ENCODE measurements at regions not wholly inside any gene's neighbourhood (a gene's known extent, or its start where the extent isn't known, plus 50 kb on each side); places are given as distances from the start of the nearest gene placed in this dataset.
"Not testable (repeated sequence)": the region's sequence is repeated elsewhere in the genome, so short reads cannot be mapped to it uniquely, and the experiment has no call there.

GRCh38 chr4:131741836-131742235, 1407.3 kb upstream of the PCDH10 start:
- not testable (repeated sequence) for H3K4ac ChIP-seq (ENCODE audit: low read length); H4K91ac ChIP-seq (ENCODE audit: low read depth, low read length, poor library complexity); H3K18ac ChIP-seq (ENCODE audit: low read length); H3K27me3 ChIP-seq (ENCODE audit: control insufficient read depth in 3 of 3, insufficient read depth in 3 of 3, low read depth in 1 of 3, low read length in 3 of 3); H3K36me3 ChIP-seq (replicated peaks in 1 of 2; ENCODE audit: control insufficient read depth in 2 of 2, insufficient read depth in 2 of 2, low read length in 2 of 2); H3K23ac ChIP-seq (ENCODE audit: low read depth, low read length, poor library complexity); H3K27ac ChIP-seq (replicated peaks; ENCODE audit: low read length); H3K9ac ChIP-seq (ENCODE audit: low read depth, low read length, poor library complexity); H2BK5ac ChIP-seq (ENCODE audit: low read length); H4K8ac ChIP-seq (ENCODE audit: low read depth, low read length); H2AK5ac ChIP-seq (ENCODE audit: low read depth, low read length); H3K79me1 ChIP-seq (ENCODE audit: low read depth, low read length); H3K4me1 ChIP-seq (ENCODE audit: control insufficient read depth in 2 of 2, insufficient read depth in 1 of 2, low read depth in 1 of 2, low read length in 2 of 2); H2BK15ac ChIP-seq (ENCODE audit: low read length); H3K4me3 ChIP-seq (ENCODE audit: low read length in 2 of 2); H3K14ac ChIP-seq (ENCODE audit: low read length); H2BK120ac ChIP-seq (ENCODE audit: low read depth, low read length); H3K4me2 ChIP-seq (ENCODE audit: insufficient read depth, low read length, poor library complexity, severe bottlenecking); H3K9me3 ChIP-seq (replicated peaks in 1 of 2; ENCODE audit: control insufficient read depth in 2 of 2, insufficient read depth in 1 of 2, low read depth in 1 of 2, low read length in 2 of 2); H2BK12ac ChIP-seq (ENCODE audit: low read length); H2AFZ ChIP-seq (ENCODE audit: low read length); DNase-seq (ENCODE audit: low spot score)
- no CpG with 5 or more reads among the region's 27 CpGs for WGBS, 2 donors (ENCODE audit: extremely low coverage in 2 of 2, insufficient read length in 2 of 2, insufficient replicate concordance in 1 of 2)

- not testable (repeated sequence) for DNase-seq (ENCODE audit: low spot score)
- WGBS, 2 donors (ENCODE audit: extremely low coverage in 2 of 2, insufficient read length in 2 of 2, insufficient replicate concordance in 1 of 2) = no CpG with 5 or more reads among the region's 45 CpGs
Observed at GRCh38 chr4:131742536-131743205, 1406.4 kb upstream of the PCDH10 start.

GRCh38 chr4:131743348-131743747, 1405.7 kb upstream of the PCDH10 start:
- not testable (repeated sequence) for H2BK120ac ChIP-seq (ENCODE audit: low read depth, low read length); H3K4me1 ChIP-seq (ENCODE audit: control insufficient read depth in 2 of 2, insufficient read depth in 1 of 2, low read depth in 1 of 2, low read length in 2 of 2); H2BK5ac ChIP-seq (ENCODE audit: low read length); H4K8ac ChIP-seq (ENCODE audit: low read depth, low read length); H2AFZ ChIP-seq (ENCODE audit: low read length); H3K14ac ChIP-seq (ENCODE audit: low read length); H2BK12ac ChIP-seq (ENCODE audit: low read length); H3K27ac ChIP-seq (replicated peaks; ENCODE audit: low read length); H3K4me3 ChIP-seq (ENCODE audit: low read length in 2 of 2); H2BK15ac ChIP-seq (ENCODE audit: low read length); H3K18ac ChIP-seq (ENCODE audit: low read length); H3K36me3 ChIP-seq (replicated peaks in 1 of 2; ENCODE audit: control insufficient read depth in 2 of 2, insufficient read depth in 2 of 2, low read length in 2 of 2); H3K27me3 ChIP-seq (ENCODE audit: control insufficient read depth in 3 of 3, insufficient read depth in 3 of 3, low read depth in 1 of 3, low read length in 3 of 3); H4K91ac ChIP-seq (ENCODE audit: low read depth, low read length, poor library complexity); H3K9ac ChIP-seq (ENCODE audit: low read depth, low read length, poor library complexity); DNase-seq (ENCODE audit: low spot score); H3K4me2 ChIP-seq (ENCODE audit: insufficient read depth, low read length, poor library complexity, severe bottlenecking); H3K4ac ChIP-seq (ENCODE audit: low read length); H3K23ac ChIP-seq (ENCODE audit: low read depth, low read length, poor library complexity); H2AK5ac ChIP-seq (ENCODE audit: low read depth, low read length); H3K9me3 ChIP-seq (replicated peaks in 1 of 2; ENCODE audit: control insufficient read depth in 2 of 2, insufficient read depth in 1 of 2, low read depth in 1 of 2, low read length in 2 of 2); H3K79me1 ChIP-seq (ENCODE audit: low read depth, low read length)
- no CpG with 5 or more reads among the region's 20 CpGs for WGBS, 2 donors (ENCODE audit: extremely low coverage in 2 of 2, insufficient read length in 2 of 2, insufficient replicate concordance in 1 of 2)

More at GRCh38 chr4:131742536-131743205, 1406.4 kb upstream of the PCDH10 start:
- H3K4ac ChIP-seq (ENCODE audit: low read length); H2AK5ac ChIP-seq (ENCODE audit: low read depth, low read length); H2BK5ac ChIP-seq (ENCODE audit: low read length); H3K14ac ChIP-seq (ENCODE audit: low read length); H3K36me3 ChIP-seq (replicated peaks in 1 of 2; ENCODE audit: control insufficient read depth in 2 of 2, insufficient read depth in 2 of 2, low read length in 2 of 2); H3K9ac ChIP-seq (ENCODE audit: low read depth, low read length, poor library complexity); H2AFZ ChIP-seq (ENCODE audit: low read length); H3K4me2 ChIP-seq (ENCODE audit: insufficient read depth, low read length, poor library complexity, severe bottlenecking); H2BK120ac ChIP-seq (ENCODE audit: low read depth, low read length); H3K9me3 ChIP-seq (replicated peaks in 1 of 2; ENCODE audit: control insufficient read depth in 2 of 2, insufficient read depth in 1 of 2, low read depth in 1 of 2, low read length in 2 of 2); H4K8ac ChIP-seq (ENCODE audit: low read depth, low read length); H3K4me1 ChIP-seq (ENCODE audit: control insufficient read depth in 2 of 2, insufficient read depth in 1 of 2, low read depth in 1 of 2, low read length in 2 of 2); H2BK15ac ChIP-seq (ENCODE audit: low read length); H3K23ac ChIP-seq (ENCODE audit: low read depth, low read length, poor library complexity); H3K4me3 ChIP-seq (ENCODE audit: low read length in 2 of 2); H3K27ac ChIP-seq (replicated peaks; ENCODE audit: low read length); H3K18ac ChIP-seq (ENCODE audit: low read length); H3K79me1 ChIP-seq (ENCODE audit: low read depth, low read length); H3K27me3 ChIP-seq (ENCODE audit: control insufficient read depth in 3 of 3, insufficient read depth in 3 of 3, low read depth in 1 of 3, low read length in 3 of 3); H4K91ac ChIP-seq (ENCODE audit: low read depth, low read length, poor library complexity); H2BK12ac ChIP-seq (ENCODE audit: low read length): not testable (repeated sequence)

GRCh38 chr4:131747203-131747602, 1401.9 kb upstream of the PCDH10 start:
- H3K14ac ChIP-seq (ENCODE audit: low read length); H2AK5ac ChIP-seq (ENCODE audit: low read depth, low read length); H3K9ac ChIP-seq (ENCODE audit: low read depth, low read length, poor library complexity); H3K36me3 ChIP-seq (replicated peaks in 1 of 2; ENCODE audit: control insufficient read depth in 2 of 2, insufficient read depth in 2 of 2, low read length in 2 of 2); H3K9me3 ChIP-seq (replicated peaks in 1 of 2; ENCODE audit: control insufficient read depth in 2 of 2, insufficient read depth in 1 of 2, low read depth in 1 of 2, low read length in 2 of 2); H3K79me1 ChIP-seq (ENCODE audit: low read depth, low read length); H2BK120ac ChIP-seq (ENCODE audit: low read depth, low read length); H3K27me3 ChIP-seq (ENCODE audit: control insufficient read depth in 3 of 3, insufficient read depth in 3 of 3, low read depth in 1 of 3, low read length in 3 of 3); H3K4me2 ChIP-seq (ENCODE audit: insufficient read depth, low read length, poor library complexity, severe bottlenecking); H3K4ac ChIP-seq (ENCODE audit: low read length); H3K4me3 ChIP-seq (ENCODE audit: low read length in 2 of 2); H3K18ac ChIP-seq (ENCODE audit: low read length); H2BK15ac ChIP-seq (ENCODE audit: low read length); H3K4me1 ChIP-seq (ENCODE audit: control insufficient read depth in 2 of 2, insufficient read depth in 1 of 2, low read depth in 1 of 2, low read length in 2 of 2); H3K23ac ChIP-seq (ENCODE audit: low read depth, low read length, poor library complexity); DNase-seq (ENCODE audit: low spot score); H2BK12ac ChIP-seq (ENCODE audit: low read length); H2AFZ ChIP-seq (ENCODE audit: low read length); H2BK5ac ChIP-seq (ENCODE audit: low read length); H3K27ac ChIP-seq (replicated peaks; ENCODE audit: low read length); H4K91ac ChIP-seq (ENCODE audit: low read depth, low read length, poor library complexity); H4K8ac ChIP-seq (ENCODE audit: low read depth, low read length): not testable (repeated sequence)
- no CpG with 5 or more reads among the region's 34 CpGs for WGBS, 2 donors (ENCODE audit: extremely low coverage in 2 of 2, insufficient read length in 2 of 2, insufficient replicate concordance in 1 of 2)

Data from neuronal stem cell (in vitro differentiated cells).